Raji (cell line): ENCODE measurements at regions not wholly inside any gene's neighbourhood (a gene's known extent, or its start where the extent isn't known, plus 50 kb on each side); places are given as distances from the start of the nearest gene placed in this dataset.

Experiments
- POLR2A ChIP-seq: IDR thresholded peaks from 2 replicates; pipeline ENCODE4 v1.6.1; 2011; ENCODE audit warnings: low read depth, low read length, control low read depth; ENCODE audit not compliant: insufficient read depth

DNA sequence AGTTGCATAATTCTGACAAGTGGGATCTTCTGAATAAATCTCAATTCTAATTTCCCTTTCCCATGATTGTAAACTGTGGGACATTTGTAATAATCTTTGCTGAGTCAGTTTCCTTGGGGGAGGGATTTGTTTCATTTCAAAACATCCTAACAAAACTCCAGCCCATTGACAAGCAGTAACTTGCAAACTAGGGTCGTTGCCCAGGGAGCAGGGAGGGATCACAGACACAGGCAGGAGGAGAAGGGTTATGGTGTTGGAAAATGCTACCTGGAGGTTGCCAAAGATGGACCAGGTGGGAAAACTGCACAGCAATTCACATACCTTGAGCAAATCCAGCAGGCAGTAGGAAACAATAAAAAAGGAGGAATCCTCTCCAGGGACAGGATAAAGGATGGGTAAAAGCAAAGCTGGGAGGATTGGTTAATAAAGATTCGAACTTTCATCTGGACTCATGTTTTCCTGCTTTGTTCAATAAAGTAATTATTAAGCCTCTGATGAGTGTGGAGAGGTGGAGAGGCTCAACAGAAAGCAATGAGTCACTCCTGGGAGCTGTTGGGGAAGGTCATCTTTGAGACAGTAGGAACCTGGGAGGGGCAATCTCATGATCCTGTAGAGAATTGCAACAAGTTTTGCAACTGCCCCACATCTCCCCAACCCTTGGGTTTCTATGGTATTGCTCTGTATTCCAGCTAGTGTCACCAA is 87.3 kb upstream of the AKIRIN2 start:
- TF ChIP-seq POLR2A, result no peak

DNA sequence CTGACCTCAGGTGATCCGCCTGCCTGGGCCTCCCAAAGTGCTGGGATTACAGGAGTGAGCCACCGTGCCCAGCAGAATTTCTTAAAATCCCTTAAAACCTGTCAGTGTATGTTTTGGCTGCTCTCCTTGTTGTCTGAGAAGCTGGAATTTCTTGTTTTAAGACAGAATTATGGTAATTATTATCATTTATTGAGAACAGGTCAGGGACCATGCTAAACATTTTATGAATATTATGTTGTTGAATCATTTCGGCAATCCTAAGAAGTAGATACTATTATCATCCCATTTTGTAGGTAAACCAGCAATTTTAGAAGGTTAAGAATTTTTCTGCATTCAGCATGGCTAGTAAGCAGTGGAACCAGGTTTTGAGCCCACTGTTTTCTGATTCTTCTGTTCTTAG is 86.1 kb upstream of the AKIRIN2 start:
- no peak for TF ChIP-seq POLR2A

DNA sequence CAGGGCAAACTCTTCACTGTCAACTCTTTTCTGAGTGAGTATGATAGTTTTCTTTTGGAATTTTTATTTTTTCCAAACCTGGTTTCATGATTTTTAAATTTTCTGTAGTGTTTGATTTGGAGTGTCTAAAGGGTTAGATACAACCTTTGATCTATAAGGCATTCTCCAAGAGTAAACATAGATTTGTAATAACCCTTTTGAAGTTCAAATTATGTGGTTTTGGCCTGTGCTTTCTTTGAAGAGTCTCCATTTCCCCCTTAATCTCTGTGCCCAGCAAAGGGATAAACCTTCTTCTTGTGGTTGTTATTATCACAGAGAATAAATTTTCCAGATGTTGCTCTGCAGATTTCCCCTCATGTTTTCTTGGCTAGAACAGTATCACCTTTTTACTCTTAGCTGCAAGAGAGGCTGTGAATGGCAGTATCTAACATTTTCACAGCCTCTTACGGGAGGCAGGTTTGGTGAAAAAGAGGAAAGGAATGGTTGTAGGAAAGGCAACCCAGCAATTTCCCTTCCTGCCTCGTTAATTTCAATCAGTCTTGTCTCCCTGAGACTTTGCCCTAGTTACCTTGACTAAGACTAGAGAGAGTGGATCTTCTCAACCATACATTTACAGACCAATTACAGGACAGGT is 83.3 kb upstream of the AKIRIN2 start:
- no peak for TF ChIP-seq POLR2A

DNA sequence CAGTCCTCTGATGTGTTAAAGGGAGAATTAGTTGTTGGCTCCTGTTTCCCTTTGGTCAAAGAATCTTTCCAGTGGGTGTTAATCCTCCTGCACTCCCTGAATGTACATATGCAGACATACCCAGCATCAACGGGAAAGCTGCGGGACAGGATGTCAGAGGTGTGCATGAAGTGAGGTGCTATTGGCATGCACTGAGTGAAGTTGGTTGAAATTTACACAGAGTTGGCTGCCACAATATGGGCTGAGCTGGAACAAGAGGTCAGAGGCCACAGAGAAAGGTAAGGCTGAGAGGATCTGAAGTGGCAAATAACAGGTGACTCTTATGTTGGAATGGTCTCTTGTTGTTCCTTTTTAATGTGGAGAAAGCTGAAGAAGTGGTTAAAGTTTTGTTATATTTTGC is 82.7 kb upstream of the AKIRIN2 start:
- no peak for TF ChIP-seq POLR2A

DNA sequence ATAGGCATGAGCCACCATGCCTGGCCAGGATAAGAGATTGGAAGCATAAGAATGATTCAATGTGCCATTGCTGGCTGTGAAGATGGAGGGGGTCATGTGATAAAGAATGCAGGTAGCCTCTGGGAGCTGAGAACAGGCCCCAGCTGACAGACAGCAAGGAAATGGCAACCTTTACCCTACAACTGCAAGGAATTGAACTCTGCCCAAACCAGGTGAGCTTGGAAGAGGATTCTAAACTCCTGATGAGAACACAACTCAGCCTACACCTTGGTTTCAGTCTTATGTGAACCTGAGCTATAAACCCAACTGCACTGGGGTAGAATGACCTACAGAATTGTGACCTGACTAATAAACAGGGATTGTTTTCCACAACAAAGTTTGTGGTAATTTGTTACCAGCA is 82.0 kb upstream of the AKIRIN2 start:
- TF ChIP-seq POLR2A, result no peak

DNA sequence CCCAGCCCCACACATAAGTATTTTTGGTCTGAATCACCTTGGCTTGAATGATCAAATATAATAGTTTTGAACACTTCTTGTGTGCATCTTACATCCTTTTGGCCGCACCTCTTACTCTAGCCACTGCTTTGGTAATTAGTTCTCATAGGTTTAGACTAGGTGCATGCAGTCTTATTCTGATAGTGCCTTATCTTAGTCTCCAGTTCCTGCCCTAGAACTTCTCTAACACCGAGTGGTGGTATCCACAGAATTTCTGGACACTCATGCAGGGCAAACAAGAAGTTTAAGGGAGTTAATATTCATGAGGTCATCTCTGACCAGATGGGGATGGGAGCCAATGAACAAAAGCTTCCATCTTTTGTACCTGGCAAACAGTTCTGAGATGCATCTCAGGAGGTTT is 77.5 kb upstream of the AKIRIN2 start:
- TF ChIP-seq POLR2A, result no peak

DNA sequence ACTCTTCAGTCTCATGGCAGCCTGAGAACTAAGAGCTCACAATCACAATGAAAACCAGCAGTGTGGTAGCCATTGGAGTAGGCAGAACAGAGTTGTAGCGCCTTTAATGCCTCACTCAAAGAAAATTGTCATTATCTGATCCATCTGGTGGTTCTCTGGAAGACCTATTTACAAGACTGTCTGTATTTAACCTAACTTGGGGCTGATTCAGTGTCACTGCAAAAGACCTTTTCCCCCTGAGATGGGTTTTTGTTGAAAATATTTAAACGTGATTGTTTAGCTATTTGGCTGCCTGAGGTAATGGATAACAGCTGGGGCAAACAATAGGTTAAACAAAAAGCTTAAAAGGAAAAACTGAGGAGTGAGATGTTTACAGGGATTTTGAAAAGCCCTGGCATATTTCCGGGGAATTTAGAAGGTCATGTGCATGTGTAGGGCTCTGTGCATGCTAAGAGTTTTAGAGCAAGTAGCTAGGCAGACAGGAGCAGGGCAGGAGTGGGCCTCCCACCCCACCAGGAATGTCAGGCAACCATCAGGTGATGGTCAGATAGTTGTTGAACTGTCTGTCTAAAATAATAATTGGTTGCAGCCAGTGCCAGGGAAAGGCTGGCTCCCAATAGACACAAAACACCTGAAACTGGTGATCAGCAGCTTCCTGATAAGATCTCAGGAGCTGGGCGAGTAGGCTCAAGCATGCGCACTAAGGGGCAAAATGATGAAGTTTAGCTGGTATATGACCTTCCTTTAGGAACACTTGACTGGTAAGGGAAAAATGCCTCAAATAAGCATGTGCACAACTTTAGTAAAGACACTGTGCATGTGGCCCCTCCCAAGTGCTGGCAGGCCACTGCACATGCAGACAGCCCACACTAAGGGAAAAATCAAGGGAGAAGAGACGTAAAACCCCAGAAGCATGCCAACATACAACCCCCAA is 70.8 kb upstream of the AKIRIN2 start:
- TF ChIP-seq POLR2A, result no peak

DNA sequence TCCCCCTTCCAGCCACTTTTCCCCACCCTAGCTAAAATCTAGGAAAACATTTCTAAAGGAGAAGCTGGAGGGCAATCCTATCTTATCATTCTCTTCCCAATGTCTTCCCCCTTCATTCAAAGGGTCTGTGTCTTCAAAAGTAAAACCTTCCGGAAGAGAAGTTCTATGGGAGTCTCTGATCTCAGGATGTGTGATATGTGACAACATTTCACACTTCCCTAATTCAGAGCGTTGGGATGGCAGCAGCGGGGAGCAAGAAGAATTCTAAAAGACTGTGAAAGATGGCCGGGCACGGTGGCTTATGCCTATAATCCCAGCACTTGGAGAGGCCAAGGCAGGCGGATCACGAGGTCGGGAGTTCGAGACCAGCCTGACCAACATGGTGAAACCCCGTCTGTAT is 65.4 kb upstream of the AKIRIN2 start:
- TF ChIP-seq POLR2A, result no peak

DNA sequence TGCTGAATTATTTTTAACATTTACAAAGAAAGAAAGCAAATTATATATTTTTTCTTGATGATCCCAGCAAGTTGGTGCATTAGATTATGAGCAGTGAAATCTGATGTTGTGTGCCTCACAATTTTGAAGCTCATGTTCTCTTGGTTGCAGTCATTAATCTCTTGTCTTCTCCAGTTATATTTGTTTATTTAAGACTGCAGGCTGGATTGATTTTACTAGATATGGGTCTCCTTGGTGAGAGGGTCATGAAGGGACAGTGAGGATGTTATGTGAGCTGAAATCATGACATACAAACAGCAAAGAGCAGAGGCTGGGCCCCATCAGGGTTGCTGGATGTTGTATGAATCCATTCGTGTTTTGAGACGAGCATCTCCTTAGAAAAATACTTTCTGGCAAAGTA is 64.2 kb upstream of the AKIRIN2 start:
- TF ChIP-seq POLR2A, result no peak

DNA sequence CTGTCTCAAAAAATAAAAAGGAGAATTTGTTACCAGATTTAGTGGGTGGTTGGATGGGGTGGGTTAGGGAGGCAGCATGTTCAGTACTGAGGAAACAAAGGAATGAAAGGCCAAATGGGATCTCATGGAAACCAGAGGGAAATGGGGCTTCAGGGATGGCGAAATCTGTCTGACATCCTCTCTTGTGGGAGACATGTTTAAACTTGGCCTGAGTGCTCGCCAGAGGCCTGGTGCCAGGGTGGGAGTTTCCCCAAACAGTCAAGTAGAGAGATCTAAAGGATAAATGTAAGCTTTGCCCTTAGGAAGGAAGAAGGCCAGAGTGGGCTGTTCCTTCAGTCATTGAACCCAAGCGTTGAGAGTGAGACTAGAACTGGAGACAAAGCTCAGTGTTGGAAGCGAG is 61.9 kb upstream of the AKIRIN2 start:
- TF ChIP-seq POLR2A, result no peak

DNA sequence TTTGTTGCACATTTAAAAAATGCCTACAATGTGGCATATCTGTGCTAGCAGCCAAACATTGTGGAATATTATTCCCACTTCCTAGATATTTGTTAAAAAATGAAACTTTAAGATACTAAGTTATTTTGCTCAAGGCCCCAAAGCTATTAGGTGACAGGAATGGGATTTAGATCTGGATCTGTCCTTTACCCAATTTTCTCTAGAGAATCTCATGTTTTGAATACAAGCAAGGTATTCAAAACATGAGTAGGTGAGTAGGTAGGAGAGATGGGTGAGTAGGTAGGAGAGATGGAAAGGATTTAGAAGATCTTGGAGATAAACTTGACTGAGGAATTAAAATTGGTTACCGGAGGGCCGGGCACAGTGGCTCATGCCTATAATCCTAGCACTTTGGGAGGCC is 61.2 kb upstream of the AKIRIN2 start:
- TF ChIP-seq POLR2A, result no peak

DNA sequence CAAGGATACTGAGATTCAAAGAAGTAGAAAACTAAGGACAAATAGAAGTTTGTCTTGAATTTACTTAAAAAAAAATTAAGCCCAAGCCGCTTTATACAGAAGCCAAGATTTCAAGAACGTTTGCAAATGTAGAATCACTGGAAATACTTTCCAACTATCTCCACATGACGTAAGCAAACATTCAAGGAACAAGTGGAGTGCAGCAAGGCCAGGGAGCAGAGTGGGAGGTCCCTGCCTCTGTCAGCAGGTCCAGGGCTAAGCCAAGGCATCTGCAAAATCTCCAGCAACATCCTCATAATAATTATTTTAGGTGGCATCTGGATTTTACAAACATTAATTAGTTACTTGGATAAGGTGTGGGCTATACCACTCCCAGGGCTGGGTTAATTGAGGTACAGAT is 60.1 kb upstream of the AKIRIN2 start:
- TF ChIP-seq POLR2A, result no peak

DNA sequence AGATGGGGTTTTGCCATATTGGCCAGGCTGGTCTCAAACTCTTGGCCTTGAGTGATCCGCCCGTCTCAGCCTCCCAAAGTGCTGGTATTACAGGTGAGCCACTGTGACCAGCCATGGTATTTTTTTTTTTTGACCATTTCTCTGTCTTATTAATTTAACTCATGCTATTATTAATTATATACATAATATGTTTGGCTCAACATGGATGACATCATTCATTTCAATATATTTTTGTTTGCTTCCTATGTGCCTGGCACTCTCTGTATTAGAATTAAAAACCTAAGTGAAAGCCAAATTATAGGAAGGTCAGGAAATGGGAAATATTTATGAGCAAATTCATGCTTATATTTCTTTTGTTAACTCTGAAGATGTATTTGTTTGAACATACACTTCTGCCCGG is 55.8 kb upstream of the AKIRIN2 start:
- no peak for TF ChIP-seq POLR2A

DNA sequence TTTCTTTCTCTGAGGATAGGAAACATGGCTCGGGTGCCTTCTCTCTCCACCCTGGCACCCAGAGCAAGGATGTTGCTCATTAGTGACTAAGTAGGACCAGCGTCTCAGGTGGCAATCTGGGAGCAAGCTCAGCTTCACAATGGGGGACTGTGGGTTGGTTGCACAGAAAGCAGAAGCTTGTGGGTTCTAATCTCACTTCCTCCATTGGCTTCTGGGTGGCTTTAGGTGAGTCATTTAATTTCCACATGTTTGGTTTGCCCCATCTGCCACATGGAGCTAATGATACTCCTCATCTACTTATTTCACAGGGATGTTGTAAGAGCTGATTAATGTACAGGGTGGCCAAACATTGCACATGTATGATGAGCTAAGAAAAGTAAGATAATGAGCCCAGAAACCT is 54.8 kb upstream of the AKIRIN2 start:
- TF ChIP-seq POLR2A, result no peak

DNA sequence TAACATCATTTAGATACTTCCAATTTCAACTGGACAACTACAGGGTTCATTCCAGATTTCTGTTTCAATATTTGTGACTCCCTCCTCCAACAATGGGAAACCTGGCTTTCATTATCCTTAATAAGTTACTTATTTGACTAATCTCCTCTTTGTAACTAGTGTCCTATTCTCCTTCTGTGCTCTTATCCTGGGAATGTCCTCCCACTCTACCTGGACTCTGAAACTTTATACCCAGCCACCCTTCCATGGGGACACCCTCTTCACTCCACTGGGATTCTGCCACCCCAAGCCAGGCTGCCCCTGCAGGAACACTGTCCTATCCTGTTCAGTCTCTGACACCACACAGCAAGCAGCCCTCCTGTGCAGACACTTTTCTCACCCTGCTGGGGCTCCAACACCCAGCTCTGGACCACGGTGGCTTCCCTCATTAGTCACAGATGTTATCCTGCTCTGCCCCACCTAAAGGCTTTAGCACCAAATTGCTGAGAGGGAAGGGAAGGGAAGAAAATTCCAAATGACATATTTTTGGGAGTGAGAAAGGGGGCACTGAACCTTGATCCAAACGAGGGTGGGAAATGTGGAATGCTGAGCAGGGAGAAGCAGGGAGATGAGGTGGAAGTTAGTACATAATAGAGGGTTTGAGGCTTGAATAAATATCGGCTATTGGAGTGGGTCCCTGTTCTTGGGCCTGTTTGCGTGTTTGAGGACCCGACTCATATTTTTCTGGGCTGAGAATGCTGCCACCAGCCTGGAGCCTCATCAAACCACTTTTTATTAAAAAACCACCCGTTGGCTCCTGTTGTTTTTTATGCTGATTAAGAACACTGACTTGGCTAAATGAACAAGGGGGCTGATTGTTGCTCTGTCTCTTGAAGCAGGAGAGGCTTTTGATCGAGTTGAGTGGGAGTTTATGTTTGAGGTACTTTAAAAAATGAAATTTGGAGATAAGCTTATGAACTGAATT is 54.0 kb upstream of the AKIRIN2 start:
- no peak for TF ChIP-seq POLR2A
